ENCODE measurements at regions not wholly inside any gene's neighbourhood (a gene's known extent, or its start where the extent isn't known, plus 50 kb on each side); places are given as distances from the start of the nearest gene placed in this dataset.

DNA sequence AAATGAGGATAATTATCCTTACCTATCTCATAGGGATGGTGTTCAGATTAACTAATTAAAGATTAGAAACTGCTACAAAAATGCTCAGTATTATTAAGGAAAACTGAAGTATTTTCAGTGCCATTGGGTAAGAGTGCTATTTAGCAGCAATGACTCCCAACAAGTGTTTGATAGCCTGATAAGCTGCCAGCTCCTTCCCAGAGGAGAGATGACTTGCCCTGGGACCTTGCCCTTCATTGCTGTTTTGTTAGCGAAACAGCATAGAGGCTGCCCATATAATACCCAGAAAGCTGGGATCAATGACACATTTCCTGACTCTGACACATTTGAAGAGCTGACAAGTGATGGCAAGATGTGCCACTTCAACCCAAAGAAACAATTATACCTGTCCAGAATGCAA, 592.2 kb downstream of the ADGRL2 start:
- H3K9me3 ChIP-seq (ENCODE audit: control insufficient read depth in 2 of 3, low read length in 3 of 3) = no peaks in the 10 kb centered on the region
- H3K4me1 Mint-ChIP-seq = no peaks in the 10 kb centered on the region
- H3K9me3 Mint-ChIP-seq = peaks cover 0 to 7% (median 0%) of the 10 kb centered on the region in 11 donors
- H3K4me3 ChIP-seq (ENCODE audit: low read length) = no peak overlapping the region
- no peaks in the 10 kb centered on the region for H3K4me1 ChIP-seq (ENCODE audit: control insufficient read depth in 2 of 2, insufficient read depth in 2 of 2, low read length in 2 of 2)
- peaks cover 0 to 2% (median 0%) of the 10 kb centered on the region in 5 donors for H3K27me3 Mint-ChIP-seq
- H3K4me3 Mint-ChIP-seq = no peak overlapping the region
- ATAC-seq = no peak
- H3K36me3 Mint-ChIP-seq = no peaks in the 10 kb centered on the region
- no peak for DNase-seq
- H3K27me3 ChIP-seq (ENCODE audit: control insufficient read depth in 2 of 2, insufficient read depth in 2 of 2, low read length in 2 of 2) = no peaks in the 10 kb centered on the region
- no peaks in the 10 kb centered on the region for H3K36me3 ChIP-seq (ENCODE audit: control insufficient read depth in 2 of 3, insufficient read depth in 3 of 3, low read length in 3 of 3)
- CTCF ChIA-PET = no interaction called here
- no peak overlapping the region for H3K27ac ChIP-seq (ENCODE audit: low read depth, low read length)
- POLR2A ChIA-PET = no interaction called here
- intact Hi-C loops (cut with micrococcal nuclease) = no loop called here
- no peak overlapping the region for H3K27ac Mint-ChIP-seq

DNA sequence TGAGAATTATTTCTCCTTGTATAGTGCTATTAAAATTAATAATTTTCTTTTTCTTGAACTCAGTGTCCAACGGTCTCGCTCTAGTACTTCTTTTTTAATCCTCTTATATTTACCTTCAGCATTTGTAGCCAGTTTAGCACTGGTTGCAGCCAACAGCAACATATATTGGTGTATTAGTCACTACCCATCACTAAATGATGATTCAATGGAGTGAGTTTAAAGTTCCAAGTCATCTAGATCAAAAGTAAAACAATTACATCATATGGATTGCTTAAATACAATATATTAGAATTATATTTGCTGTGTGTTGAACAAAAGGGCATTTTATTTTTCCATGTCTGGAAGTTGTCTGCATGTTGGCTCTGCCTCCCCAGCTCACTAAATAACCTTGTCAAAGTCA, 591.8 kb downstream of the ADGRL2 start:
- no peaks in the 10 kb centered on the region for H3K27me3 ChIP-seq (ENCODE audit: control insufficient read depth in 2 of 2, insufficient read depth in 2 of 2, low read length in 2 of 2)
- no peaks in the 10 kb centered on the region for H3K4me1 ChIP-seq (ENCODE audit: control insufficient read depth in 2 of 2, insufficient read depth in 2 of 2, low read length in 2 of 2)
- intact Hi-C loops (cut with micrococcal nuclease) = no loop called here
- H3K4me3 ChIP-seq (ENCODE audit: low read length) = no peak overlapping the region
- no peaks in the 10 kb centered on the region for H3K36me3 Mint-ChIP-seq
- H3K27ac Mint-ChIP-seq = no peak overlapping the region
- H3K4me3 Mint-ChIP-seq = no peak overlapping the region
- ATAC-seq (no peak), DNase-seq (no peak)
- H3K36me3 ChIP-seq (ENCODE audit: control insufficient read depth in 2 of 3, insufficient read depth in 3 of 3, low read length in 3 of 3) = no peaks in the 10 kb centered on the region
- no peaks in the 10 kb centered on the region for H3K4me1 Mint-ChIP-seq
- POLR2A ChIA-PET = no interaction called here
- peaks cover 0 to 7% (median 0%) of the 10 kb centered on the region in 11 donors for H3K9me3 Mint-ChIP-seq
- peaks cover 0 to 2% (median 0%) of the 10 kb centered on the region in 5 donors for H3K27me3 Mint-ChIP-seq
- no peak overlapping the region for H3K27ac ChIP-seq (ENCODE audit: low read depth, low read length)
- no peaks in the 10 kb centered on the region for H3K9me3 ChIP-seq (ENCODE audit: control insufficient read depth in 2 of 3, low read length in 3 of 3)
- CTCF ChIA-PET = no interaction called here

DNA sequence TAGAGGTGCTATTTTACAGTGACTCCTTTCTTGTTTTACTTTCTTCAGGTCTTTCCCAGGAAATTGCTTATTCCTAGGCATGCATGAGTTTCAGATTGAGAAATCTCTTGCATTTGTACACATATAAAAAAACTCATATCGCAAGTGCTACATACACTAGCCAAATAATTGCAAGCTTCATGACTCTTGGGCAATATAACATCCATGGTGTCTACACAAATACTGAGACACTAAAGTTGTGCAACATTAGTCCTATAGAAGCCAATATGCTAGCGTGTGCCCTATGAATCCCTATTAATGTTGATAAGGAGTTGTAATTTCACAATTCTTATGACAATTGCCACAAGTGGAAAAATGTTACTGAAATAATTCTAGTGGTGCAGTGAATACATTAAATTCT, 591.0 kb downstream of the ADGRL2 start:
- POLR2A ChIA-PET = no interaction called here
- Histone ChIP-seq H3K4me1 (ENCODE audit: control insufficient read depth in 2 of 2, insufficient read depth in 2 of 2, low read length in 2 of 2) (no peaks in the 10 kb centered on the region), H3K9me3 (ENCODE audit: control insufficient read depth in 2 of 3, low read length in 3 of 3) (no peaks in the 10 kb centered on the region), H3K36me3 (ENCODE audit: control insufficient read depth in 2 of 3, insufficient read depth in 3 of 3, low read length in 3 of 3) (no peaks in the 10 kb centered on the region), H3K27ac (ENCODE audit: low read depth, low read length) (no peak overlapping the region), H3K4me3 (ENCODE audit: low read length) (no peak overlapping the region), H3K27me3 (ENCODE audit: control insufficient read depth in 2 of 2, insufficient read depth in 2 of 2, low read length in 2 of 2) (no peaks in the 10 kb centered on the region)
- Mint-ChIP-seq H3K27ac (no peak overlapping the region), H3K36me3 (no peaks in the 10 kb centered on the region), H3K9me3 (peaks cover 0 to 7% (median 0%) of the 10 kb centered on the region in 11 donors), H3K4me3 (no peak overlapping the region), H3K4me1 (no peaks in the 10 kb centered on the region), H3K27me3 (peaks cover 0 to 2% (median 0%) of the 10 kb centered on the region in 5 donors)
- DNase-seq = no peak
- CTCF ChIA-PET = no interaction called here
- ATAC-seq = no peak
- intact Hi-C loops (cut with micrococcal nuclease) = no loop called here

DNA sequence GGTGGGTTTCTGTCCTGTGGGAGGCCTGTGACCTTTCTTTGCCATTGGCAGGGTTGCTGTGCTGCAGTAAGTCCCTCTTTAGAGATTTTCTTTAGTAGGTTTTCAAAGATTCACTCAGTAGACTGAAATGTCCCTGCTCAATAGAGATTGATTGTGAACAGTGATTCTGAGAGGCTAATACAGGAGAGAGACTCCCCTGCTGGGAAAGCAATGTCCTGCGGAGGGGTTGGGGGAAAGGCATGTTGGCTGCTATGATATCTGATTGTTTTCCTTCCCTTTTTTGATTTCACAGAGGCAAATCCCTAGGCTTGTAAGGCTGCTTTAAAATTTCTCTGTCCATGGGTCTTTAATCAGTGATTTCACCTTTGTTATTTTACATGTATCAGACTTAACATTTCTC, 589.9 kb downstream of the ADGRL2 start:
- intact Hi-C loops (cut with micrococcal nuclease) = no loop called here
- POLR2A ChIA-PET = no interaction called here
- H3K27ac Mint-ChIP-seq = no peak overlapping the region
- H3K4me1 Mint-ChIP-seq = no peaks in the 10 kb centered on the region
- no peak overlapping the region for H3K4me3 Mint-ChIP-seq
- Histone ChIP-seq H3K9me3 (ENCODE audit: control insufficient read depth in 2 of 3, low read length in 3 of 3) (no peaks in the 10 kb centered on the region), H3K4me3 (ENCODE audit: low read length) (no peak overlapping the region), H3K27me3 (ENCODE audit: control insufficient read depth in 2 of 2, insufficient read depth in 2 of 2, low read length in 2 of 2) (no peaks in the 10 kb centered on the region), H3K36me3 (ENCODE audit: control insufficient read depth in 2 of 3, insufficient read depth in 3 of 3, low read length in 3 of 3) (no peaks in the 10 kb centered on the region), H3K27ac (ENCODE audit: low read depth, low read length) (no peak overlapping the region), H3K4me1 (ENCODE audit: control insufficient read depth in 2 of 2, insufficient read depth in 2 of 2, low read length in 2 of 2) (no peaks in the 10 kb centered on the region)
- CTCF ChIA-PET = no interaction called here
- peaks cover 0 to 4% (median 0%) of the 10 kb centered on the region in 5 donors for H3K27me3 Mint-ChIP-seq
- H3K9me3 Mint-ChIP-seq = peaks cover 0 to 7% (median 0%) of the 10 kb centered on the region in 11 donors
- no peaks in the 10 kb centered on the region for H3K36me3 Mint-ChIP-seq
- DNase-seq = no peak
- ATAC-seq = no peak

DNA sequence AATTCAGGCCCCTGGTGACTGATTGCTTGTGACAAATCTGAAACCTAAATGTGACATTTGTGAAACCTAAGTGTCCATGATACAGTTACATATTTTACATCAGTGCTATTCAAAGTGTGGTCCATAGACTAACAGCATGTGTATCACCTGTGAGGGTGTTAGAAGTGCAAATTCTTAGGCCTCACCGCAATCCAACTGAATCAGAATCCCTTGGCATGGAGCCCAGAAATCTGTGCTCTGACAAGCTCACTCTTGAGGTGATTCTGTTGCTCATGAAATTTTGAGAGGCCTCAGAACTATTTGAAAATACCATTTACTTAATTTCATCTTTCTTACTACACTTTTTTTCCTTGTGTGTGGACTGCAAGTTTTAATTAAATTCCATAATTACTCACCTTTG, 587.9 kb downstream of the ADGRL2 start:
- H3K27me3 Mint-ChIP-seq = peaks cover 0 to 4% (median 0%) of the 10 kb centered on the region in 5 donors
- CTCF ChIA-PET = no interaction called here
- Histone ChIP-seq H3K4me1 (ENCODE audit: control insufficient read depth in 2 of 2, insufficient read depth in 2 of 2, low read length in 2 of 2) (no peaks in the 10 kb centered on the region), H3K9me3 (ENCODE audit: control insufficient read depth in 2 of 3, low read length in 3 of 3) (no peaks in the 10 kb centered on the region), H3K27ac (ENCODE audit: low read depth, low read length) (no peak overlapping the region), H3K27me3 (ENCODE audit: control insufficient read depth in 2 of 2, insufficient read depth in 2 of 2, low read length in 2 of 2) (no peaks in the 10 kb centered on the region), H3K4me3 (ENCODE audit: low read length) (no peak overlapping the region), H3K36me3 (ENCODE audit: control insufficient read depth in 2 of 3, insufficient read depth in 3 of 3, low read length in 3 of 3) (no peaks in the 10 kb centered on the region)
- ATAC-seq = no peak
- peaks cover 0 to 7% (median 0%) of the 10 kb centered on the region in 11 donors for H3K9me3 Mint-ChIP-seq
- H3K4me3 Mint-ChIP-seq = no peak overlapping the region
- H3K36me3 Mint-ChIP-seq = no peaks in the 10 kb centered on the region
- DNase-seq = no peak
- intact Hi-C loops (cut with micrococcal nuclease) = no loop called here
- POLR2A ChIA-PET = no interaction called here
- no peak overlapping the region for H3K27ac Mint-ChIP-seq
- H3K4me1 Mint-ChIP-seq = no peaks in the 10 kb centered on the region

DNA sequence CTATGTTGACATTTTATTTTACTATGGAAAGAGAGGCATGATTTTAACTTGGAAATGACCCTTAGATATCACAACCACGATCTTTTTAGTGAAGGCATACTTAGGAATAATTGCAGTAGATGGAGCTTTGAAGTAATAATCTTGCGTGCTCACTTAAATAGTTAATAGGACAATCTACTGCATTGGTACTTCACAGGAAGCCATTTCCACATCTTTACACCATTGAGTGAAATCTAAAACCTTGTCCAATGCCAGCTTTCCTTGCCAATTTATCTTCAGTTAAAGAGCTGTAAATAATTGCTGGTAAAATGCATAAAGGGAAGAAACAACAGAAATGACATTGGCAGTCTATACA, 586.3 kb downstream of the ADGRL2 start:
- Mint-ChIP-seq H3K27ac (no peak overlapping the region), H3K4me1 (no peaks in the 10 kb centered on the region), H3K9me3 (peaks cover 0 to 7% (median 0%) of the 10 kb centered on the region in 11 donors), H3K27me3 (peaks cover 0 to 4% (median 0%) of the 10 kb centered on the region in 5 donors), H3K36me3 (no peaks in the 10 kb centered on the region), H3K4me3 (no peak overlapping the region)
- H3K27ac ChIP-seq (ENCODE audit: low read depth, low read length) = no peak overlapping the region
- ChIA-PET POLR2A (no interaction called here), CTCF (no interaction called here)
- H3K4me1 ChIP-seq (ENCODE audit: control insufficient read depth in 2 of 2, insufficient read depth in 2 of 2, low read length in 2 of 2) = no peaks in the 10 kb centered on the region
- intact Hi-C loops (cut with micrococcal nuclease) = no loop called here
- no peak for ATAC-seq
- H3K36me3 ChIP-seq (ENCODE audit: control insufficient read depth in 2 of 3, insufficient read depth in 3 of 3, low read length in 3 of 3) = no peaks in the 10 kb centered on the region
- DNase-seq = no peak
- no peaks in the 10 kb centered on the region for H3K9me3 ChIP-seq (ENCODE audit: control insufficient read depth in 2 of 3, low read length in 3 of 3)
- H3K4me3 ChIP-seq (ENCODE audit: low read length) = no peak overlapping the region
- H3K27me3 ChIP-seq (ENCODE audit: control insufficient read depth in 2 of 2, insufficient read depth in 2 of 2, low read length in 2 of 2) = no peaks in the 10 kb centered on the region

DNA sequence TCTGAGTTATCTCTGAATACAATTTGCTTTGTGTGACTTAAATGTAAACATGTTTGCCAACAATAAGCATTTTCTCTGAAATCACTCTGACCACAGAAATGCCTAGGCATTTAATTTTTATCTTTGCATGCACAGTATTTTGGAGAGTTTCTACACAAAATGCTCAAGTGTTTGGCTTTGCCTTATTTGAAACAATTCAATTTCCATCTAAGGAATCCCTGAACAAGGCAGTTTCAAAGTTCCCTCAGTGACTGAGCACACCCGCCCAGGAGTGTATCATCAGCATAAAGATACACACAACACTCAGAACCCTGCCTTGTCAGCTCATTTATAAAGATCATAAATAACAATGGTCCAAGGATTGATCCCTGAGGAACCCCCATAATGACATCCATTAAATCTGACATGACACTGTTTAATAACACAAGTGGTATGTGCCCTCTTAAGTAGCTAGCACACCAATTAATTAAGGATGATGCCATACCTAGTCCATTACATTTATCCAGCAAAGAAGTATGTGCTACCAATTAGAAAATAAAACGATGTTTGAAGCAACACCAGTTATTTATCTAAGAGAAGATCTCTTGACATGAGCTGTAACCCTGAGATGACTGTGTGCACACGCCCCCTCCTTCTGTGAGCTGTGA, 585.8 kb downstream of the ADGRL2 start:
- ATAC-seq = no peak
- Mint-ChIP-seq H3K27me3 (peaks cover 0 to 4% (median 0%) of the 10 kb centered on the region in 5 donors), H3K4me1 (no peaks in the 10 kb centered on the region), H3K36me3 (no peaks in the 10 kb centered on the region), H3K27ac (no peak overlapping the region), H3K4me3 (no peak overlapping the region), H3K9me3 (peaks cover 0 to 7% (median 0%) of the 10 kb centered on the region in 11 donors)
- H3K4me1 ChIP-seq (ENCODE audit: control insufficient read depth in 2 of 2, insufficient read depth in 2 of 2, low read length in 2 of 2) = no peaks in the 10 kb centered on the region
- DNase-seq = no peak
- ChIA-PET CTCF (no interaction called here), POLR2A (no interaction called here)
- no peak overlapping the region for H3K4me3 ChIP-seq (ENCODE audit: low read length)
- no peaks in the 10 kb centered on the region for H3K9me3 ChIP-seq (ENCODE audit: control insufficient read depth in 2 of 3, low read length in 3 of 3)
- no peaks in the 10 kb centered on the region for H3K36me3 ChIP-seq (ENCODE audit: control insufficient read depth in 2 of 3, insufficient read depth in 3 of 3, low read length in 3 of 3)
- no peaks in the 10 kb centered on the region for H3K27me3 ChIP-seq (ENCODE audit: control insufficient read depth in 2 of 2, insufficient read depth in 2 of 2, low read length in 2 of 2)
- no peak overlapping the region for H3K27ac ChIP-seq (ENCODE audit: low read depth, low read length)
- intact Hi-C loops (cut with micrococcal nuclease) = no loop called here
